ENCODE measurements at regions not wholly inside any gene's neighbourhood (a gene's known extent, or its start where the extent isn't known, plus 50 kb on each side); places are given as distances from the start of the nearest gene placed in this dataset.

- Mint-ChIP-seq H3K4me1 (ENCODE audit: unreplicated experiment) (peaks cover 7% of the 10 kb centered on the region), H3K36me3 (ENCODE audit: low read depth, unreplicated experiment) (no peaks in the 10 kb centered on the region), H3K27ac (ENCODE audit: unreplicated experiment) (no peak overlapping the region), H3K27me3 (ENCODE audit: unreplicated experiment) (peaks cover 2% of the 10 kb centered on the region), H3K4me3 (ENCODE audit: unreplicated experiment) (peak overlapping the region; percentile 69), H3K9me3 (ENCODE audit: unreplicated experiment) (no peaks in the 10 kb centered on the region)
- TF ChIP-seq CTCF (IDR thresholded peaks at IDR 0.05; ENCODE audit: unreplicated experiment): no peak
- DNase-seq (ENCODE audit: low spot score): peak; percentile 32
Measured at GRCh38 chr9:90433398-90433941, 209.2 kb downstream of the DIRAS2 start.

GRCh38 chr9:90441814-90442213 lies 200.8 kb downstream of the DIRAS2 start:
- H3K9me3 Mint-ChIP-seq (ENCODE audit: unreplicated experiment): peaks cover 6% of the 10 kb centered on the region
- no peak overlapping the region for H3K27ac Mint-ChIP-seq (ENCODE audit: unreplicated experiment)
- no peaks in the 10 kb centered on the region for H3K27me3 Mint-ChIP-seq (ENCODE audit: unreplicated experiment)
- H3K4me3 Mint-ChIP-seq (ENCODE audit: unreplicated experiment): no peak overlapping the region
- no peak for DNase-seq (ENCODE audit: low spot score)
- peaks cover 11% of the 10 kb centered on the region for H3K4me1 Mint-ChIP-seq (ENCODE audit: unreplicated experiment)
- H3K36me3 Mint-ChIP-seq (ENCODE audit: low read depth, unreplicated experiment): no peaks in the 10 kb centered on the region
- TF ChIP-seq CTCF (IDR thresholded peaks at IDR 0.05; ENCODE audit: unreplicated experiment): no peak

GRCh38 chr9:90442723-90443122 lies 199.9 kb downstream of the DIRAS2 start:
- DNase-seq (ENCODE audit: low spot score): no peak
- no peak overlapping the region for H3K4me3 Mint-ChIP-seq (ENCODE audit: unreplicated experiment)
- peaks cover 1% of the 10 kb centered on the region for H3K27me3 Mint-ChIP-seq (ENCODE audit: unreplicated experiment)
- TF ChIP-seq CTCF (IDR thresholded peaks at IDR 0.05; ENCODE audit: unreplicated experiment): no peak
- H3K4me1 Mint-ChIP-seq (ENCODE audit: unreplicated experiment): peaks cover 11% of the 10 kb centered on the region
- peaks cover 6% of the 10 kb centered on the region for H3K9me3 Mint-ChIP-seq (ENCODE audit: unreplicated experiment)
- no peaks in the 10 kb centered on the region for H3K36me3 Mint-ChIP-seq (ENCODE audit: low read depth, unreplicated experiment)
- no peak overlapping the region for H3K27ac Mint-ChIP-seq (ENCODE audit: unreplicated experiment)

- peaks cover 11% of the 10 kb centered on the region for H3K4me1 Mint-ChIP-seq (ENCODE audit: unreplicated experiment)
- peaks cover 4% of the 10 kb centered on the region for H3K9me3 Mint-ChIP-seq (ENCODE audit: unreplicated experiment)
- H3K27ac Mint-ChIP-seq (ENCODE audit: unreplicated experiment): no peak overlapping the region
- TF ChIP-seq CTCF (IDR thresholded peaks at IDR 0.05; ENCODE audit: unreplicated experiment): no peak
- peaks cover 1% of the 10 kb centered on the region for H3K27me3 Mint-ChIP-seq (ENCODE audit: unreplicated experiment)
- no peak overlapping the region for H3K4me3 Mint-ChIP-seq (ENCODE audit: unreplicated experiment)
- H3K36me3 Mint-ChIP-seq (ENCODE audit: low read depth, unreplicated experiment): no peaks in the 10 kb centered on the region
- no peak for DNase-seq (ENCODE audit: low spot score)
Measured at GRCh38 chr9:90444609-90445204, 197.9 kb downstream of the DIRAS2 start.

- DNase-seq (ENCODE audit: low spot score): no peak
- H3K9me3 Mint-ChIP-seq (ENCODE audit: unreplicated experiment): no peaks in the 10 kb centered on the region
- no peaks in the 10 kb centered on the region for H3K36me3 Mint-ChIP-seq (ENCODE audit: low read depth, unreplicated experiment)
- H3K4me3 Mint-ChIP-seq (ENCODE audit: unreplicated experiment): no peak overlapping the region
- no peak for TF ChIP-seq CTCF (IDR thresholded peaks at IDR 0.05; ENCODE audit: unreplicated experiment)
- peaks cover 11% of the 10 kb centered on the region for H3K4me1 Mint-ChIP-seq (ENCODE audit: unreplicated experiment)
- H3K27me3 Mint-ChIP-seq (ENCODE audit: unreplicated experiment): peaks cover 1% of the 10 kb centered on the region
- no peak overlapping the region for H3K27ac Mint-ChIP-seq (ENCODE audit: unreplicated experiment)
Measured at GRCh38 chr9:90445391-90445790, 197.2 kb downstream of the DIRAS2 start.

All from endothelial cell (in vitro differentiated cells).